HG03342 (cell line): ENCODE measurements at regions not wholly inside any gene's neighbourhood (a gene's known extent, or its start where the extent isn't known, plus 50 kb on each side); places are given as distances from the start of the nearest gene placed in this dataset.
A peak's percentile ranks its signal among the peaks of the same experiment; 100 is the strongest.
"Not testable (repeated sequence)": the region's sequence is repeated elsewhere in the genome, so short reads cannot be mapped to it uniquely, and the experiment has no call there.

Source experiments
- ATAC-seq: cut with Tn5 transposase; IDR thresholded peaks from one replicate; pipeline ENCODE4 v1.9.1; 2021; ENCODE audit warnings: mild to moderate bottlenecking, moderate library complexity; ENCODE audit not compliant: unreplicated experiment

DNA sequence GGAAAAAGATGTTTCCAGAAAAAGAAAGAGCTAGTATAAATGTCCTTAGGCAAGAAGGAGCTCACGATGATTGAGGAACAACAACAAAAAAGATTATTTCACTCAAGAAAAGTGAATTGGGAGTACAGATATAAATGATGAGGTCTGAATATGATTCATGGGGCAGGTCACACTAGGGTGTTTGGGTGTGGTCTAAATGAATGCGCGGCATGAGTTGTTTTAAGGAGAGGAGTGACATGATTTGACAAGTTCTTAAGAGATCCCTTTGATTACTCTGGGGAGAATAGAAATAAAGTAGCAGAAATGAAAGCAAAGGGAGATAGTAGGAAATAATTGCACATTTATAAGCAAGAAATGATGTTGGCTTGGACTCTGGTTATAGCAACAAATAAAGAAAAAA, 59.3 kb downstream of the NUTM2D start:
- ATAC-seq: not testable (repeated sequence)

DNA sequence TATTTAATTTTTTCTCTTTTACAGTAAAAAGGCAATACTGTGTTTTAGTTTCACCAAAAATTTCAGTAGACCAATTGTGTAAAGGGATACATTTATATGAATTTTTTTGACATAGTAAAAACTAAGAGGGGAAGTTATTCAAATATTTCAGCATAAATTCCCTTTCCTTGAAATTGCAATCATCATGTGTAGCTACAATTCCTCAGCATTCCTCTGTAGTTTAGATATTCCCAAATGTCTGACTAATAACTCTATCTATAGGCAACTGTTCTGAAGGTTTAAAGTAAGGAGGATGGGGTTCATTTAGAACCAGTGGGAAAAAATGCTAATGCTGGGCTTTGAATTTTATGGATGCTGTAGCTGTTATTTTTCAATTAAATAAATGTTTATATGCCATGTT, 65.1 kb downstream of the NUTM2D start:
- ATAC-seq: not testable (repeated sequence)

DNA sequence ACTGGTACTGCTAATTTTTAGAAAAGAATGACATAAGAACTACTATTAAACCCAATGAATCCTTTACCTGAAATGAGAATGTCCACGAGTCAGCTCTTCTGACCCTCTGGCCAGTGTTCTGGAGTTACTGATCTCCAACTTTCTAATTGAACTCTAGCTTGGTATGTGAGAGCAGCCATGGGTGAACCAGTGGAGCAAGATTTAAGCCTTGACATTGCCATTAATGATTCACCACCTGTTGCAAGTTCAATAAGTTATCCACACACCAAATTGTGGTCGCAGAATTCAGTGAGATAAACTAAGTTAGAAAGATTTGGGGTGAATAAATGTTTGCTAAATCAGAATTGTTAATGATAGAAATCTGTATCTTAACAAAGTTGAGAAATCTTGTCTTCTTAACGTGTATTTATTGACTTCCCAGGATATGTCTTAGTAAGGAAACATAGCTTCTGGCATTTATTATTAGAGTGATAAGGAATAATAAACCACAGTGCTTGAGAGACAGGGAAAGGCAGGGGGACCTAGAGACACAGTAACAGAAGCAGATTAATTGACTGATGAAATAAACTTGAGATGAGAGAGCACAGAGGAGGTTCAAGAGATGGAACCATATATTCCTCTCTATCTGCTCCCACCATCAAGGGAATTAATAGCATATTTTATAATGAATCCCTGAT, 67.3 kb downstream of the NUTM2D start:
- not testable (repeated sequence) for ATAC-seq

DNA sequence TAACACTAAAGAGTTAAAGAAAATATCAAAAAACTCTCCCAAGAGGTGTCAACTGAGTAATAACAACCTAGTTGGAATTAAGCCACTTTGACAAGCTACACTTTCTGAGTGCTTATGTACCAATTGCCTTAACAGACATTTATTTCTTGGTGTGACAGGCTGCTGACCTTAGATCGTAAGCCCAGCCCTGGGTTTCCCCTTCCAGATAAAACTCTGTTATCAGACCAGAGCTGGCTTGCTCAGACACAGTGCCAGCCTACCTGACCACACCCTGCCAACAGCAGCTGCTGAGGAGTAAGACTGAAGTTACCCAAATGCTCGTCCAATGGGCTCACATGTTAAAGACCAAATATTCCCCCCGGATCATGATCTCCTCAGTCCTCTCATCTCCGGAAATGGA, 70.9 kb upstream of the MINPP1 start:
- ATAC-seq: not testable (repeated sequence)

DNA sequence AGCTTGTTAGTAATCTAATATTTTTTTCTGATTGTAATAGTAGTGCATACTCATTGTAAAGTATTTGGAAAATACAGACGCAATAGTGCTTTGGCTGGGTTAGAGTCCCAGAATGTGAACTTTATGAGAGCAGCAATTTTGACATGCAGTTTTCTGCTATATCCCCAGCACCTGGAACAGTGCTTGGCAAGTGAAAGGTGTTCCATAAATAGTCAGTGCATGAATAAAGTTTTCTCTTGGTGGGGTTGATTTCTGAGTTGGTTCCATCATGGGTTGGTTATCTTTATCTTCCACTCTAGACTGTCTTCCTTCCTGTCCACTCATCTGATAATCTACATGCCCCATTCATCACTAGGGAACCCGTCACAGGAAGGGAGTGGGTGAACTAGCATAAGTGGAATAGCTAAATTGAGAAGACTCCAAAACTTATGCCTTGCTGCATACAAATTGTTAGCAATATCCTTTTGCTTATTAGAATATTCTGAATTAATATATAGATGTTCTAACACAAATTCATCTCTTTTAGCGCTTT, 69.3 kb upstream of the MINPP1 start:
- not testable (repeated sequence) for ATAC-seq

DNA sequence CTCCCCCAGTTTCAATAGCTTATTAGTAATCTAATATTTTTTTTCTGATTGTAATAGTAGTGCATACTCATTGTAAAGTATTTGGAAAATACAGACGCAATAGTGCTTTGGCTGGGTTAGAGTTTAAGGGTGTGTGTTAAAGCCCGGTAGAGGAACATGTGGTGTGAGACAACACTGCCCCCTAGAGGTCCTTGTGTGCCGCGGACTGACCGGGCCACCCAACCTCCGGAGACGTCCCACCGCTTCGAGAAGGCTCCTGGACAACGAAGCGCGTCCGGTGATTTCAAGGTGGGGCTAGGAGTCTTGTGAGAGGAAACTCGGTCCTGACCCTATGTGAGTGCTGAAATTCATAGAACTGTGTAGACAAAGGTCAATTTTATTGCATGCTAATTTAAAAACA, 68.6 kb upstream of the MINPP1 start:
- peak; percentile 81 for ATAC-seq

DNA sequence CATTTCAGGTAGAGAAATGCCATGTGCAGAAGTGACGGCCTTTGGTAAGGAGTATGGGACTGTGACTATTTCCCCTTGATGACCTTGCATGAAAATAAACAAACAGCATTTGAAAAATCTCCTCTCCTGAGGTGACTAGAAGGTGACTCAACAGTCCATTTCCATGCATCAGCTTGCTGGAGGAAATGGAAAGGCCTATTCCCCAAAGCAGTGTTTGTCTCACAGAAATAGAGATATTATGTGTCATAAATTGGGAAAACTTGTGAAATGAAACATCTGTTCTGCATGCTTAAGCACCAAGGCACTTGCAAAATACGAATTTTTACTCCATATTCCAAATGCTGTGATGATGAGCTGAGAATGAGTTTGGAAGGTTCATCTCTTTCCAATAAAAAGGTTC, 67.2 kb upstream of the MINPP1 start:
- ATAC-seq: not testable (repeated sequence)
